ENCODE measurements at regions not wholly inside any gene's neighbourhood (a gene's known extent, or its start where the extent isn't known, plus 50 kb on each side); places are given as distances from the start of the nearest gene placed in this dataset.

DNA sequence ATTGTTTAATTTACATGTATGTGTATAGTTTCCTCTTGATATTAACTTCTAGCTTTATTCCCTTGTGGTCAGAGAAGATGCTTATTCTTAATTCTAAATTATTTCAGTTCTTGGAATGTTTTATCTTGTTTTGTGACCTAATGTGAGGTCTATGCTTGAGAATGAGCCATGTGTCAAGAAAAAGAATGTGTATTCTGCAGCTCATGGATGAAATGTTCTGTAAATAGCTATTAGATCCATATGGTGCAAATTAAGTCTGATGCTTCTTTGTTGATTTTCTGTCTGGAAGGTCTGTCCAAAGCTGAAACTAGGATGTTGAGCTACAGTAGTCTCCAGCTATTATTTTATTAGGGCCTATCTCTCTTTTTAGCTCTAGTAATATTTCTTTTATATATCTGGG, 187.3 kb upstream of the RASGEF1B start:
- Histone ChIP-seq H3K4me3 (ENCODE audit: low read length) (no peak overlapping the region), H3K4me1 (ENCODE audit: control insufficient read depth, insufficient read depth, low read length) (peaks cover under 1% of the 10 kb centered on the region), H3K9me3 (replicated peaks; ENCODE audit: control insufficient read depth, low read depth, low read length) (no peaks in the 10 kb centered on the region), H3K27me3 (ENCODE audit: control insufficient read depth, insufficient read depth, low read length) (no peaks in the 10 kb centered on the region), H3K27ac (ENCODE audit: low read length) (no peak overlapping the region), H3K36me3 (ENCODE audit: control insufficient read depth, insufficient read depth, low read length) (no peaks in the 10 kb centered on the region)
- DNase-seq: peak; percentile 63

DNA sequence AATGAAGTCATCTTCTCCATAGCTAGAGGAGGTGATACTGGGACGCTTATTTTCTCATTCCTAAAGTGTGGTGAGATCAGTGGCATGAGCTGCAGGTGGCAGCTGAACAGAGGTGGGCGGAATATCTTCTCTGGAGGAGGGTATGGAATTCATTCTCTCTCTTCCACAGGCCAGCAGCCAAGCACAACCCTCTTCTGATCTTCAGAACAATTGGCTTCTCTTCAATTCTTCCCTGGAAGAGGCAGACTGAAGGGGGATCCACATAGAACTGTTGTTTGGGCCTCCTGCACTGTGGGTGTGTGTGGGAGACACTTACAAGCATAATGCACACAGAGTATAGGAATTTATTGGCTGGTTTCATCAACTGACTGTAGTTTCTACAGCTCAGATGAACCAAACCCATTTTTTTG, 180.4 kb upstream of the RASGEF1B start:
- WGBS (ENCODE audit: insufficient coverage): no CpG with 5 or more reads among the region's 2 CpGs
- Histone ChIP-seq H3K4me3 (ENCODE audit: low read length) (no peak overlapping the region), H3K36me3 (ENCODE audit: control insufficient read depth, insufficient read depth, low read length) (no peaks in the 10 kb centered on the region), H3K9me3 (replicated peaks; ENCODE audit: control insufficient read depth, low read depth, low read length) (no peaks in the 10 kb centered on the region), H3K27ac (ENCODE audit: low read length) (no peak overlapping the region), H3K4me1 (ENCODE audit: control insufficient read depth, insufficient read depth, low read length) (peaks cover 2% of the 10 kb centered on the region), H3K27me3 (ENCODE audit: control insufficient read depth, insufficient read depth, low read length) (no peaks in the 10 kb centered on the region)
- DNase-seq: peak; percentile 43

DNA sequence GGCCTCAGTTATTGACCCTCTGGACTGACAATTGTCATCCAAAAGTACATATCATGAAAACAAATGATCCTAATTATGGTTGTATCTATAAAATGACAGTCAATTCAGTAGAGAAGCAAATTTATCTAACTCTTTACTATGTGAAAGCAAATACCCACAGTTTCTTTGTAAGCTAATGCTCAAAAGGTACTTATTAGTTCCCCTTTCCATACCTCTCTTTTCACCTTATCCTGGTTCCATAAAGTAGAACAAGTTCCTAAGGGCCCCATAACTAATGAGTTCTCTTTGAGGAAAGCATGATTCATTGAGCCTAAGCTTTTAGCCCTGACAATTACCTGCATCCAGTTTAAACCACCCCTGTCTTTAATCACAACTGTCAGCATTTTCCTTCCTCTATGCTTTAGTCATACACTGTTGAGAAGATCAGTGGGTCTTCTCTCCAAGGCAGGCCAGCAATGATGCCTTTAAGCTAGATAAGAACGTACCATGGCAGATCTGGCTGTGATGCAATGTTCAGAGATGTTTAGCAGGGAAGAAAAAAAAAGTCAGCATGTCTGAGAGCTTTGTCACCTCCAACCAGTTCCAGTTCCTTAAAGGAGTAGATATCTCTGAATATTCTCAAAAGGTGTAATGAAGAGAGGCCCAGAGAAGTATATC, 179.7 kb upstream of the RASGEF1B start:
- no peak overlapping the region for H3K27ac ChIP-seq (ENCODE audit: low read length)
- DNase-seq: no peak
- no peaks in the 10 kb centered on the region for H3K27me3 ChIP-seq (ENCODE audit: control insufficient read depth, insufficient read depth, low read length)
- WGBS (ENCODE audit: insufficient coverage): no CpG with 5 or more reads among the region's 1 CpG
- H3K4me3 ChIP-seq (ENCODE audit: low read length): no peak overlapping the region
- peaks cover 2% of the 10 kb centered on the region for H3K4me1 ChIP-seq (ENCODE audit: control insufficient read depth, insufficient read depth, low read length)
- no peaks in the 10 kb centered on the region for H3K36me3 ChIP-seq (ENCODE audit: control insufficient read depth, insufficient read depth, low read length)
- no peaks in the 10 kb centered on the region for H3K9me3 ChIP-seq (replicated peaks; ENCODE audit: control insufficient read depth, low read depth, low read length)

DNA sequence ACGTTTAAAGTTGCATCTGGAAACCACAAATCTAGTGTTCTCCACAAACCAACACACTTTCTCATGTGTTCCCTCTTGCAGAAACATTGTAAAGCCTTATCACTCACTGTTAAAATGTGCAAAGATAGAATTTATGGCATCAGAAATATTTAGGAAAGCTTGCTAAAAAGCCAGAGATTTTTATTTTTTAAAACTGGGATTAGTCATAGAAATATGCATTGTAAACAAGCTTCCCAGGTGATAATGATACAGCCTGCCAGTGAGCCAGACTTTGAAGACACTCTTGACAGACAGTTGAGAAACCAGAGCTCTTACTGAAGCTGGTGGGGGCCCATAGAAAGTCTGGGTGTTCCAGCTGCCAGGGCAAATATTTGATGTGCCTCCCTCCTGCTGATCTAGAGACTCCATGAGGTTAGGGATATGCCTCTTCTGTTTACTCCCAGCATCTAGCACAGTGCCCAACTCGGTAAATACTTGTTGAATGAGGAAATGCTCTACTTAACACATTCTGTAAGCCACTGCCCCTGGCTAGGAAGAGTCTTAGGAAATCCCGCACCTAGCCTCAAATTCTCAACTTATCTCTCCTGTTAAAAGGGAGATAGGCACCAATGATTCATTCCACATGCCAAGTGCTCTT, 179.0 kb upstream of the RASGEF1B start:
- H3K36me3 ChIP-seq (ENCODE audit: control insufficient read depth, insufficient read depth, low read length): no peaks in the 10 kb centered on the region
- no peaks in the 10 kb centered on the region for H3K9me3 ChIP-seq (replicated peaks; ENCODE audit: control insufficient read depth, low read depth, low read length)
- WGBS (ENCODE audit: insufficient coverage): no CpG with 5 or more reads among the region's 3 CpGs
- no peaks in the 10 kb centered on the region for H3K27me3 ChIP-seq (ENCODE audit: control insufficient read depth, insufficient read depth, low read length)
- no peak overlapping the region for H3K27ac ChIP-seq (ENCODE audit: low read length)
- H3K4me3 ChIP-seq (ENCODE audit: low read length): no peak overlapping the region
- DNase-seq: no peak
- H3K4me1 ChIP-seq (ENCODE audit: control insufficient read depth, insufficient read depth, low read length): peaks cover 2% of the 10 kb centered on the region

DNA sequence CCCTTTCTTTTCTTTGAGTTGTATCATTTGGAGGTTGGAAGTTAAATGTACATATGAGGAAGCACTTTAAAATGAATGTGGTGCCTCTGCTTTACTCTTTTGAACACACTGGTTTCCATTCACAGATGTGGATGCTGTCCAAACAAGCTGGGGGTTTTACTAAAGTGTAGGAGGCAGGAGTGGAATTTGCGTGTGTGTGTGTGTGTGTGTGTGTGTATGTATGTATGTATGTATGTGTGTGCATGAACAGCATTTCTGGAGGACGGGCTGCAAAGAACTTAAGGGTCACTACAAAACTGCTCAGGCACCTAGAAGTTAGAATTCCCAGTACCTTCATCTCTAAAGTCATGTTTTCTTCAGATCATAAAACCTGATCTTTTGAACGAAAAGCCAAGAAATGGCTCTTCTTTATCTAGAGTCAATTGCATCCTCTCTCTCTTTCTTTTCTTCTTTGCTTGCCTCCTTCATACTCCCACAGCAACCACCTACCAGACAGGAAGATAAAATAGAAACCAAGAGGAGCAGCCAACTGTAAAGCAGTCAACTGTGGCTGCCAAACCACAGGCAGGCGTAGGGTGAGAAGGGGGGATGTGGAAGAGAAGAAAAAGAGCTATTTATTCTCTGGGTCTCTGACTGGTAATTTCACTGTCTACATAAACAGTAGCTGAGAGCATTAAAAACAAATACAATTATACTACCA, 177.0 kb upstream of the RASGEF1B start:
- H3K27me3 ChIP-seq (ENCODE audit: control insufficient read depth, insufficient read depth, low read length): no peaks in the 10 kb centered on the region
- H3K36me3 ChIP-seq (ENCODE audit: control insufficient read depth, insufficient read depth, low read length): no peaks in the 10 kb centered on the region
- 71% methylated on average over 1 of the region's 4 CpGs for WGBS (ENCODE audit: insufficient coverage)
- peaks cover 2% of the 10 kb centered on the region for H3K4me1 ChIP-seq (ENCODE audit: control insufficient read depth, insufficient read depth, low read length)
- DNase-seq: peak; percentile 27
- no peak overlapping the region for H3K4me3 ChIP-seq (ENCODE audit: low read length)
- H3K27ac ChIP-seq (ENCODE audit: low read length): no peak overlapping the region
- H3K9me3 ChIP-seq (replicated peaks; ENCODE audit: control insufficient read depth, low read depth, low read length): no peaks in the 10 kb centered on the region

DNA sequence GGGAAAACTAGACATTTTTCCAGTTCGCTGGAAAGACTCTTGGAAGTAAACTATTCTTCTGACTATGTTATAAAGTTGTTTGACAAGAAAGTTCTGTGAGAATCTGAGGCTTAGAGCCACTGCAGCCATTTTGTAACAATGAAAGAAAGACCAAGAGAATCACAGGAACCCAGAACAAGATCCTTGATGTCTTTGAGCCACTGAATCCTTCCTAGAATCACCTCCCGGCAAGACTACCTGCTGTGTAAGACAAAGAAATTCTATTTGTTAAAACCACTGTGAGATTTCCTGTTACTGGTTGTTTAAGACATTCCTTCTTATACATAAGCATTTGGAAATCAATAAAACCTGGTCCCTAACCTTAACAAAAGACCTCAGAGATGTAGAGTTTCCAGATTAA, 175.7 kb upstream of the RASGEF1B start:
- Histone ChIP-seq H3K4me1 (ENCODE audit: control insufficient read depth, insufficient read depth, low read length) (peaks cover 2% of the 10 kb centered on the region), H3K27me3 (ENCODE audit: control insufficient read depth, insufficient read depth, low read length) (no peaks in the 10 kb centered on the region), H3K36me3 (ENCODE audit: control insufficient read depth, insufficient read depth, low read length) (no peaks in the 10 kb centered on the region), H3K9me3 (replicated peaks; ENCODE audit: control insufficient read depth, low read depth, low read length) (no peaks in the 10 kb centered on the region), H3K4me3 (ENCODE audit: low read length) (no peak overlapping the region), H3K27ac (ENCODE audit: low read length) (no peak overlapping the region)
- WGBS (ENCODE audit: insufficient coverage): no CpG with 5 or more reads among the region's 2 CpGs
- no peak for DNase-seq

DNA sequence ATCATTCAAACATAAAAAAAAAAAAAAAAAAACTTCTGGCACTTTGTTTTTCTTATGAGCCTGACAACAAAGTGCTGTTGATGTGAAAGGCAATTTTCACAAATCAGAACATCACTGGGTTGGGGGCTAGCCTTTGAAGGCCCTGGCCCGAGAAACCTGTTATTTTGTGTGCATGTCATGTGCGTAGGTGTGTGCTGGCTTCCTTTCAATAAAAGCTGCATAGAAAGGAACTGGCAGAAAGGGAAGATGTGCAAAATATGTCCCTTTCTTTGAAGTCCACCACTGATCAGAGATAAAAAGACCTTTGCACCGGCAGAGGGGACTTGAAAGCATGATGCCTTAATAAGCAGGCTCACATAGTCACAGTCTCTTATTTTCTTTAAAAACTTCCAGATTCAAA, 170.8 kb upstream of the RASGEF1B start:
- no peak for DNase-seq
- Histone ChIP-seq H3K36me3 (ENCODE audit: control insufficient read depth, insufficient read depth, low read length) (no peaks in the 10 kb centered on the region), H3K27me3 (ENCODE audit: control insufficient read depth, insufficient read depth, low read length) (no peaks in the 10 kb centered on the region), H3K9me3 (replicated peaks; ENCODE audit: control insufficient read depth, low read depth, low read length) (no peaks in the 10 kb centered on the region), H3K4me3 (ENCODE audit: low read length) (no peak overlapping the region), H3K4me1 (ENCODE audit: control insufficient read depth, insufficient read depth, low read length) (no peaks in the 10 kb centered on the region), H3K27ac (ENCODE audit: low read length) (no peak overlapping the region)
- 20% methylated on average over 1 of the region's 3 CpGs for WGBS (ENCODE audit: insufficient coverage)

DNA sequence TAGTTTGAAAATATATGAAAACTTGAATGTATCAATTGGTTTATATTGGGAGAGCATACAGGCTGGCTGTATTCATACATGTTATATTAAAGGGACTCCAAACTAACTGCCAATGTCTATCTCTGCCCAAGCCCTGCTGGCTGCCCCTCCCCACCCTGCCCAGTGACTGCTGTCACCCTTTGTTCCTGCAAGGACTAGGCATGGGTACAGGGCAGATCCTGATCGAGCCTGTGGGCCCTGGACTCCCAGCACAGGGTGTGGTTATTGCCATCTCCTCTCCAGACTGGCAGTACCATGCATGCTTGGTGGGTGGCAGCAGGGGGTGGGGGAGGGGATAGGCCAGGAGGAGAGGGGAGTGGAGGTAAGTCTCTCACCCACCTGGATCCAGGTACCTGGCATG, 167.5 kb upstream of the RASGEF1B start:
- Histone ChIP-seq H3K4me3 (ENCODE audit: low read length) (no peak overlapping the region), H3K27me3 (ENCODE audit: control insufficient read depth, insufficient read depth, low read length) (no peaks in the 10 kb centered on the region), H3K27ac (ENCODE audit: low read length) (no peak overlapping the region), H3K9me3 (replicated peaks; ENCODE audit: control insufficient read depth, low read depth, low read length) (no peaks in the 10 kb centered on the region), H3K36me3 (ENCODE audit: control insufficient read depth, insufficient read depth, low read length) (no peaks in the 10 kb centered on the region), H3K4me1 (ENCODE audit: control insufficient read depth, insufficient read depth, low read length) (no peaks in the 10 kb centered on the region)
- 100% methylated on average over 1 of the region's 1 CpG for WGBS (ENCODE audit: insufficient coverage)
- DNase-seq: no peak

DNA sequence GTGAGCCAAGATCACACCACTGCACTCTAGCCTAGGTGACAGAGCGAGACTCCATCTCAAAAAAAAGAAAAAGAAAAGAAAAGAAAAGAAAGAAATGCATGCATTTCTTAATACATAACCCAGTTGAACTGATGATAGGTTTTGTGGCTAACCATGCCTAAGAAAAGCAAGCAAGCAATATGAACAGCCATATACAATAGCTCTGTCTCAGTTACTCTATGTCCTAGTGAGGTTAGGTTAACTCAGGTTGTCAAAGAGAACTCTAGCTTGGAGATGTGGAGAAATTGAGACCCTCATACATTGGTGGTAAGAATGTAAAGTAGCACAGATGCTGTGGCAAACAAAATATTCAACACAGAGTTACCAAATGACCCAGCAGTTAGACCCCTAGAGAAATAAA, 167.0 kb upstream of the RASGEF1B start:
- Histone ChIP-seq H3K9me3 (replicated peaks; ENCODE audit: control insufficient read depth, low read depth, low read length) (no peaks in the 10 kb centered on the region), H3K27me3 (ENCODE audit: control insufficient read depth, insufficient read depth, low read length) (no peaks in the 10 kb centered on the region), H3K27ac (ENCODE audit: low read length) (no peak overlapping the region), H3K4me3 (ENCODE audit: low read length) (no peak overlapping the region), H3K4me1 (ENCODE audit: control insufficient read depth, insufficient read depth, low read length) (no peaks in the 10 kb centered on the region), H3K36me3 (ENCODE audit: control insufficient read depth, insufficient read depth, low read length) (no peaks in the 10 kb centered on the region)
- no peak for DNase-seq
- no CpG with 5 or more reads among the region's 1 CpG for WGBS (ENCODE audit: insufficient coverage)

DNA sequence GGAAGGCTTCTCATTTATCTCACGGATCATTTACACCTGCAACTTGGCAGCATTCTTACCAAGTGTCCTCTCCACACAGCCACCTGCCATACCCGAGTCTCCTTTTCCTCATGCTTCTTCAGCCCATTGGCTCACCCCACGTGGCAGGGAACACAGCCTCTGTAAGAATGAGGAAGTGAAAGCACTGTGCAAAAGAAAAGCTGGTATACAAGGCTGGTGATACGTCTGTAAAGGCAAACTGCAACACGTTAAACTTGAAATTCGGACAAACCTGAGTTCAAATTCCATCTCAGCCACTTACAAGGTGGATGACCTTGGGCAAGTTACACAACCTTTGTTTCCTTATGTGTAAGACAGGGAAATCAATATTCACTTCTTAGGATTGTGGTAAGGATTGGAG, 164.0 kb upstream of the RASGEF1B start:
- Histone ChIP-seq H3K27ac (ENCODE audit: low read length) (no peak overlapping the region), H3K27me3 (ENCODE audit: control insufficient read depth, insufficient read depth, low read length) (no peaks in the 10 kb centered on the region)
- WGBS (ENCODE audit: insufficient coverage): 80% methylated on average over 1 of the region's 6 CpGs

More for the DNA sequence above, 164.0 kb upstream of the RASGEF1B start:
- DNase-seq: peak; percentile 70
- Histone ChIP-seq H3K4me3 (ENCODE audit: low read length) (no peak overlapping the region), H3K36me3 (ENCODE audit: control insufficient read depth, insufficient read depth, low read length) (no peaks in the 10 kb centered on the region), H3K9me3 (replicated peaks; ENCODE audit: control insufficient read depth, low read depth, low read length) (no peaks in the 10 kb centered on the region), H3K4me1 (ENCODE audit: control insufficient read depth, insufficient read depth, low read length) (peaks cover 8% of the 10 kb centered on the region)
